ENCODE measurements at regions not wholly inside any gene's neighbourhood (a gene's known extent, or its start where the extent isn't known, plus 50 kb on each side); places are given as distances from the start of the nearest gene placed in this dataset.

GRCh38 chr11:92484570-92484969 lies 260.0 kb downstream of the FAT3 start:
- FAIRE-seq, result no peak

- FAIRE-seq, result no peak
Measured at GRCh38 chr11:92489826-92490399, 265.3 kb downstream of the FAT3 start.

- no peak for FAIRE-seq
Measured at GRCh38 chr11:92492372-92492771, 267.8 kb downstream of the FAT3 start.

- FAIRE-seq, result no peak
Measured at GRCh38 chr11:92495107-92495793, 270.6 kb downstream of the FAT3 start.

- no peak for FAIRE-seq
Measured at GRCh38 chr11:92500453-92500852, 275.8 kb downstream of the FAT3 start.

GRCh38 chr11:92501066-92501739 lies 276.6 kb downstream of the FAT3 start:
- no peak for FAIRE-seq

- FAIRE-seq, result no peak
Measured at GRCh38 chr11:92504004-92504403, 279.4 kb downstream of the FAT3 start.

GRCh38 chr11:92504534-92504933 lies 279.9 kb downstream of the FAT3 start:
- FAIRE-seq, result no peak

- FAIRE-seq, result no peak
Measured at GRCh38 chr11:92505689-92506088, 281.1 kb downstream of the FAT3 start.

GRCh38 chr11:92506809-92507336 lies 282.3 kb downstream of the FAT3 start:
- FAIRE-seq, result no peak

GRCh38 chr11:92510591-92510990 lies 286.0 kb downstream of the FAT3 start:
- no peak for FAIRE-seq

GRCh38 chr11:92511522-92512203 lies 287.0 kb downstream of the FAT3 start:
- FAIRE-seq, result no peak

- peak; percentile 84 for FAIRE-seq
Measured at GRCh38 chr11:92512204-92512569, 287.6 kb downstream of the FAT3 start.

- no peak for FAIRE-seq
Measured at GRCh38 chr11:92523611-92524010, 299.0 kb downstream of the FAT3 start.

- FAIRE-seq, result no peak
Measured at GRCh38 chr11:92524542-92524941, 299.9 kb downstream of the FAT3 start.

GRCh38 chr11:92527467-92527866 lies 302.8 kb downstream of the FAT3 start:
- no peak for FAIRE-seq

- no peak for FAIRE-seq
Measured at GRCh38 chr11:92528001-92528400, 303.4 kb downstream of the FAT3 start.

GRCh38 chr11:92531065-92531739 lies 306.6 kb downstream of the FAT3 start:
- FAIRE-seq, result no peak

GRCh38 chr11:92533657-92534335 lies 309.2 kb downstream of the FAT3 start:
- FAIRE-seq, result no peak

- FAIRE-seq, result no peak
Measured at GRCh38 chr11:92536883-92537282, 312.3 kb downstream of the FAT3 start.

GRCh38 chr11:92540096-92540495 lies 315.5 kb downstream of the FAT3 start:
- FAIRE-seq, result no peak

- FAIRE-seq, result no peak
Measured at GRCh38 chr11:92545906-92546471, 321.4 kb downstream of the FAT3 start.
